GM13977 (cell line): ENCODE measurements at regions not wholly inside any gene's neighbourhood (a gene's known extent, or its start where the extent isn't known, plus 50 kb on each side); places are given as distances from the start of the nearest gene placed in this dataset.
"Not testable (repeated sequence)": the region's sequence is repeated elsewhere in the genome, so short reads cannot be mapped to it uniquely, and the experiment has no call there.

Experiments used
- DNase-seq: peaks from one replicate; pipeline ENCODE4 v3.0.0; 2012; ENCODE audit warnings: low spot score
- in situ Hi-C: fragments of 300-500 bp; cut with MboI; formaldehyde crosslinking; loops from one replicate; pipeline ENCODE4 v1.12.0; 2022; ENCODE audit warnings: low sequenced_read_pairs, low pct_unique_long_range_greater_than_20kb, mixed read lengths, inconsistent platforms; ENCODE audit not compliant: unreplicated experiment
- TF ChIP-seq, protein P1 (sequence below): IDR thresholded peaks from 2 replicates; pipeline ENCODE4 v1.5.1; 2012; ENCODE audit warnings: mild to moderate bottlenecking, control low read depth; ENCODE audit not compliant: insufficient read depth; ENCODE audit errors: extremely low read depth, missing control alignments

DNA sequence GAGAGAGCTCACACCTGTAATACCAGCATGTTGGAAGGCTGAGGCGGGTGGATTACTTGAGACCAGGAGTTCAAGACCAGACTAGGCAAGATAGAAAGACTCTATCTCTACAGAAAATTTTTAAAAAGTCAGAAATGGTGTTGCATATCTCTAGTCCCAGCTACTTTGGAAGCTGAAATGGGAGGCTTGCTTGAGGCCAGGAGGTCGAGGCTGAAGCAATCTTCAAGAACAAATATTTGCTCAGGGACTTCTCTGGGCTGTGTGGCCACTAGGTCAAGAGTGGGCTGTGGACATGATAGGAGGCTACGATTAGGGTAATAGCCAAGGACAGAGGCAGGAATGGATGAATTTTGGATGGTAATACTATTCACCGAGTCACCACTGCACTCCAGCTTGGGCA lies 135.8 kb upstream of the PEG3 start:
- TF ChIP-seq, protein P1, sequence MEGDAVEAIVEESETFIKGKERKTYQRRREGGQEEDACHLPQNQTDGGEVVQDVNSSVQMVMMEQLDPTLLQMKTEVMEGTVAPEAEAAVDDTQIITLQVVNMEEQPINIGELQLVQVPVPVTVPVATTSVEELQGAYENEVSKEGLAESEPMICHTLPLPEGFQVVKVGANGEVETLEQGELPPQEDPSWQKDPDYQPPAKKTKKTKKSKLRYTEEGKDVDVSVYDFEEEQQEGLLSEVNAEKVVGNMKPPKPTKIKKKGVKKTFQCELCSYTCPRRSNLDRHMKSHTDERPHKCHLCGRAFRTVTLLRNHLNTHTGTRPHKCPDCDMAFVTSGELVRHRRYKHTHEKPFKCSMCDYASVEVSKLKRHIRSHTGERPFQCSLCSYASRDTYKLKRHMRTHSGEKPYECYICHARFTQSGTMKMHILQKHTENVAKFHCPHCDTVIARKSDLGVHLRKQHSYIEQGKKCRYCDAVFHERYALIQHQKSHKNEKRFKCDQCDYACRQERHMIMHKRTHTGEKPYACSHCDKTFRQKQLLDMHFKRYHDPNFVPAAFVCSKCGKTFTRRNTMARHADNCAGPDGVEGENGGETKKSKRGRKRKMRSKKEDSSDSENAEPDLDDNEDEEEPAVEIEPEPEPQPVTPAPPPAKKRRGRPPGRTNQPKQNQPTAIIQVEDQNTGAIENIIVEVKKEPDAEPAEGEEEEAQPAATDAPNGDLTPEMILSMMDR, result no peak
- DNase-seq, result no peak
- in situ Hi-C loops, result no loop called here

DNA sequence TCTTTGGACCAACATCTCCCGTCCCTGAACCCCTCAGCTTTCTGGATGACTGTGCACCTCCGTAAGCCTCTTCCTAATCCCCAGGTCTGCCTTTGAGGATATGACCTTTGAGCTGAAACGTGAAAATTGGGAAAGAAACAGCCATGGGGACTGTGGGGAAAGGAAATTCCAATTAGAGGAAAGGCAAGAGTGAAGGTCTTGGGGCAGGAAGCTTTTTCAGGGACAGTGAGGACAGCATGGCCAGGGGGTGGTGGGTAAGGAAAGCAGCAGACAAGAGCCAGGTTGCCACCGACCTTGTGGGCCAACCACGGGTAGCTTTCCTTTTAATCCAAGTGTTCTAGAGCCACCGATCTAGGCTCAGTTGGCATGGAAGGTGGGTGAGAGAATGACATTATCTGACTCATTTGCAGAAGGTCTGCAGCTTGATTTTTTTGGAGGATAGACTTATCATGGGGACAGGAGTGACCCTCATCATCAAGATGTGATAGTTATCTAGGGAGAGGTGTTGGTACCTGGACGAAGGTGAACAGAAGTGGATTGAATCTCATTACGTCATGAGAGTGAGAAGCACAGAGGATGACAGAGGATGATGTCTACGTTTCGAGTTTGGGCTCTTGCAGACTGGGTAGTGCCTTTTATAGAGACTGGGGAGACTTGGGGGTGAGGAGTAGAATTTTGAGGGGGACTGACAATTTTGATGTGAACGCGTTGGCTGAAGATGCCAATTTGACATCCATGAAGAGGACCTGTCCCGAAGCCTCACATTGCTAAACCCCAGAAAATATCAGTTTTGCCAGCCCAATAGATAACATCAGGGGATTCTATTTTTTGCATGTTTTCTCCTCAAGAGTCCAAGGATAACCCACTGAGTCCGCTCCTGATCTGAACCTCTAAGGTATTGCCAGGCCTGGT lies 136.7 kb upstream of the PEG3 start:
- TF ChIP-seq, protein P1, result no peak
- DNase-seq, result no peak
- in situ Hi-C loops, result no loop called here

DNA sequence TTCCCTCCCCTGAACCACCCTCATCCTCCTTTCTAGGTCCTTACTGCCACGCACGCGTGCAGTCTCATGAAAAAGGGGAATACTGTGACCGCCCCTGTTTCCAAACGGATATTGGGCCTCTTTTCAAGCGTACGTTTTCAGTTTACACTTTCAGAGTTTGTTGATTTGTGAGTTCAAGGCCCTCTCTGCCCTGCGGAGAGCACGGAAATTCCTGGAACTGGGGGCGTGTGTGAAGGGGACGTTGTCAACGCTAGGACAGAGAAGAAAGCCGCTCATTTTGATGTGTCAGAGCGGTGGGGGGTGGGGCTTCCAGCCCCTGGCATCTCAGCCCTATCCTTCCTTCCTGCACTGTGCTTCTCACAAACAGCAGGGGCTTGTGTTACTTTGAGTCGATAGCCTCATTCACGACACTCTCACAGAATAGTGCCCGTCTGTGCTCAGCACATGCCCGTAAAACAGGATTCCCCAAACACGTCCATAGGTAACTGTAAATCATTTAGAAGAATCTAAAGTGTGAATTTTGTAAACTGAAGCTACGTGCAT lies 137.6 kb upstream of the PEG3 start:
- TF ChIP-seq, protein P1, result no peak
- no peak for DNase-seq
- in situ Hi-C loops, result no loop called here

DNA sequence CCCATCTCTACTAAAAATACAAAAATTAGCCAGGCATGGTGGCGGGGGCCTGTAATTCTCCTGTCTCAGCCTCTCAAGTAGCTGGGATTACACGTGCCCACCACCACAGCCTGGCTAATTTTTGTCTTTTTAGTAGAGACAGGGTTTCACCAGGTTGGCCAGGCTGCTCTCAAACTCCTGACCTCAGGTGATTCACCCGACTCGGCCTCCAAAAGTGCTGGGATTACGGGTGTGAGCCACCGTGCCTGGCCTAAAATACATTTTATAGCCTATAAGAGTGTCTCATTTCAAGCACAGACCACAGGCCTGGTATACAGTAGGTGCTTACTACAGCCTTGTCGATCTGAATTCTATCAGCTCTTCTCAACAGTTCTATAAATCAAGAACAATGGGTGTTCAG lies 139.5 kb upstream of the USP29 start:
- in situ Hi-C loops, result not testable (repeated sequence)

DNA sequence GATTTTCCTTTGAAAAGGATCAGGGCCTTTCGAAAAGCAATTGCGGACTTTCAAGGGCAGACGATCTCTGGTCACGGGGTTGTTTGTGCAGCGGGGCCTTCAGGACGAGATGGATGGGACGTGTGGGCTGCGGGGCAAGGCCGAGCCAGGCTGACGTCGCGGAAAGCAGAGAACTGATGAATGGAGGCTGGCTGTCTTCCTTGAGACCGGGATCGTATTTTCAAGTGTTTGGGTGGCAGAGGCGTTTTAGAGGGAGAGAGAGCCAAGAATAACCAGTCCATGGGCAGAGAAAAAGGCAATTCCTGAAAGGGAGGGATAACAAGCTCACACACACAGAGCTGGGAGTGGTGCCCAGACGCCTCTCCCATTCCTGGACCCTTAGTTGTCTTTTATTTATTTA lies 138.9 kb upstream of the USP29 start:
- in situ Hi-C loops, result no loop called here
- DNase-seq, result no peak
- TF ChIP-seq, protein P1, result no peak

More for the DNA sequence above, 139.5 kb upstream of the USP29 start:
- not testable (repeated sequence) for DNase-seq

DNA sequence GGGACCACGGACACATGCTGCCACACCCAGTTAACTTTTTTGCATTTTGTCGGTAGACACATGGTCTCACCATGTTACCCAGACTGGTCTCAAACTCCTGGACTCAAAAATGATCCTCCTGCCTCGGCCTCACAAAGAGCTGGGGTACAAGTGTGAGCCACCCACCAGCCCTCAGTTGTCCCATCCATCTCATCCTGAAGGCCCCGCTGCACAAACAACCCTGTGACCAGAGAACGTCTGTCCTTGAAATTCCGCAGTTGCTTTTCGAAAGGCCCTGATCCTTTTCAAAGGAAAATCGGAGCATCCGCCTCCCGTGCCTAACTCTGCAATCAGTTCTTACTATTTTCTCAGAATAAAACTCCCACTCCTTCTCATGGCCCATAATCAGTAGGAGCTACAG lies 138.3 kb upstream of the USP29 start:
- in situ Hi-C loops, DNase-seq: not testable (repeated sequence)

DNA sequence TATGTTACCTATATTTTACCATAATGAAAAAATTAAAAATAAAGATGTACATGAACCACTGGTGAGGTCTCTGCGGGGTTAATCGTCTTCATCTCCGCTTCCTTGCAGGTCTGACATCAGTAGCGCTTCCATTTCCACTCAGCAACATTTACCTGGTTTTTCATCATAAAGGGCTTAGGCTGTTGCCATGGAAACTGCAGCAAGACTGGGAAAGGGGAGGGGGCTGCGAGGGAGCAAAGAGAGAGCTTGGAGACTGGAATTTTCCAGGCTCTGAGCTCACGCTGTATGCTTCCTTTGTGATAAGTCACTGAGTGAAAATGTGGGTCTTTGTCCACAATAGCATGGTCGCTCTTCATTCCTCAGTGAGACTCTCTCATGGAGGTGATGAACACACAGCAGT lies 136.6 kb upstream of the USP29 start:
- TF ChIP-seq, protein P1, result no peak
- in situ Hi-C loops, result no loop called here
- DNase-seq, result no peak
